DOHH2 (cell line): ENCODE measurements at regions not wholly inside any gene's neighbourhood (a gene's known extent, or its start where the extent isn't known, plus 50 kb on each side); places are given as distances from the start of the nearest gene placed in this dataset.

ENCODE experiments used
- H3F3A ChIP-seq: fragments of 200-600 bp; sonication (generic), shearing (Covaris generic); 2 replicates; pipeline ENCODE4 v1.6.0; 2016; ENCODE audit warnings: antibody characterized with exemption, mild to moderate bottlenecking; ENCODE audit not compliant: control insufficient read depth, insufficient read depth
- H3K27ac ChIP-seq: fragments of 200-600 bp; sonication (generic); 2 replicates; pipeline ENCODE4 v1.5.1; 2014; ENCODE audit warnings: low read depth, mild to moderate bottlenecking, low read length, moderate library complexity
- H3K27me3 ChIP-seq: fragments of 200-600 bp; sonication (generic); 2 replicates; pipeline ENCODE4 v1.6.1; 2014; ENCODE audit warnings: mild to moderate bottlenecking, low read length, mixed read lengths; ENCODE audit not compliant: control insufficient read depth
- H3K36me3 ChIP-seq: fragments of 200-600 bp; sonication (generic); 2 replicates; pipeline ENCODE4 v1.6.1; 2014; ENCODE audit warnings: mild to moderate bottlenecking, low read length, moderate library complexity, mixed read lengths; ENCODE audit not compliant: control insufficient read depth
- H3K4me1 ChIP-seq: fragments of 200-600 bp; sonication (generic); 2 replicates; pipeline ENCODE4 v1.6.1; 2014; ENCODE audit warnings: mild to moderate bottlenecking, low read length, mixed read lengths; ENCODE audit not compliant: control insufficient read depth
- H3K4me2 ChIP-seq: fragments of 200-600 bp; sonication (generic); 2 replicates; pipeline ENCODE4 v1.6.0; 2014; ENCODE audit warnings: mild to moderate bottlenecking, low read length, moderate library complexity
- H3K4me3 ChIP-seq: fragments of 200-600 bp; sonication (generic); 2 replicates; pipeline ENCODE4 v1.5.1; 2014; ENCODE audit warnings: mild to moderate bottlenecking, low read length, mixed read lengths
- H3K79me2 ChIP-seq: fragments of 200-600 bp; sonication (generic); 2 replicates; pipeline ENCODE4 v1.6.1; 2014; ENCODE audit warnings: mild to moderate bottlenecking, low read length, mixed read lengths; ENCODE audit not compliant: control insufficient read depth
- H3K9me2 ChIP-seq: fragments of 200-600 bp; sonication (generic); replicated peaks from 2 replicates; pipeline ENCODE4 v1.6.1; 2014; ENCODE audit warnings: mild to moderate bottlenecking, low read length, mixed read lengths; ENCODE audit not compliant: control insufficient read depth
- H3K9me3 ChIP-seq: fragments of 200-600 bp; sonication (generic); 2 replicates; pipeline ENCODE4 v1.6.1; 2014; ENCODE audit warnings: antibody characterized with exemption, low read length, mixed read lengths; ENCODE audit not compliant: control insufficient read depth, insufficient read depth
- H4K20me1 ChIP-seq: fragments of 200-600 bp; sonication (generic); 2 replicates; pipeline ENCODE4 v1.6.0; 2014; ENCODE audit warnings: low read depth, mild to moderate bottlenecking, antibody characterized with exemption, low read length, moderate library complexity; ENCODE audit not compliant: control insufficient read depth, insufficient read depth
- EZH2phosphoT487 ChIP-seq: fragments of 200-600 bp; sonication (generic); IDR thresholded peaks from 2 replicates; pipeline ENCODE4 v1.6.1; 2017; ENCODE audit warnings: borderline replicate concordance, mild to moderate bottlenecking, antibody characterized with exemption, low read length, moderate library complexity, mixed read lengths
- TF ChIP-seq, protein P1 (sequence below): fragments of 200-600 bp; sonication (generic); IDR thresholded peaks from one replicate; pipeline ENCODE4 v1.5.1; 2014; ENCODE audit warnings: antibody characterized with exemption, mild to moderate bottlenecking, low read depth, low read length; ENCODE audit not compliant: poor library complexity, severe bottlenecking

DNA sequence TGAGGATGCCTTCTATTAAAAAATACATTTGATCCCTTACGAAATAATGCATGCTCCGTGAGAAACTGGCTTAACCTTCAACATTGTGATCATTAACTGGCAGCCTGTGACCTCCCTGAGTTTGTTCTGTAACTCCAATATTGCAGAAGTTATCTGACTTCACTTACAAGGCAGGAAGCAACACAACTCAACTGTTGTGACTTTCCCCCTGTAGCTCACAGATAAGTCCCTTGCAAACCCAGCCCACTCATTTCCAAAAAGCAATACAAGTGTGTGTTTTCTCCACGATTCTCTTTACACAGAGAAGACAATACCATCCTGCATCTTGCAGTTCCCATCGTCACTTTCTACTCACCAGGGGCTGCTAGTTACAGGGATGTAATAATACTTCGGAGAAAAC lies 304.7 kb upstream of the TMEM132C start:
- H3K79me2 ChIP-seq = no peaks in the 10 kb centered on the region
- no peaks in the 10 kb centered on the region for H3K4me1 ChIP-seq
- H3K4me2 ChIP-seq = no peak overlapping the region
- no peaks in the 10 kb centered on the region for H3K9me3 ChIP-seq
- no peaks in the 10 kb centered on the region for H3K36me3 ChIP-seq
- H4K20me1 ChIP-seq = no peaks in the 10 kb centered on the region
- H3K9me2 ChIP-seq = no peaks in the 10 kb centered on the region
- H3K4me3 ChIP-seq = no peak overlapping the region
- no peaks in the 10 kb centered on the region for H3F3A ChIP-seq
- H3K27me3 ChIP-seq = no peaks in the 10 kb centered on the region
- H3K27ac ChIP-seq = no peak overlapping the region
- TF ChIP-seq, protein P1, sequence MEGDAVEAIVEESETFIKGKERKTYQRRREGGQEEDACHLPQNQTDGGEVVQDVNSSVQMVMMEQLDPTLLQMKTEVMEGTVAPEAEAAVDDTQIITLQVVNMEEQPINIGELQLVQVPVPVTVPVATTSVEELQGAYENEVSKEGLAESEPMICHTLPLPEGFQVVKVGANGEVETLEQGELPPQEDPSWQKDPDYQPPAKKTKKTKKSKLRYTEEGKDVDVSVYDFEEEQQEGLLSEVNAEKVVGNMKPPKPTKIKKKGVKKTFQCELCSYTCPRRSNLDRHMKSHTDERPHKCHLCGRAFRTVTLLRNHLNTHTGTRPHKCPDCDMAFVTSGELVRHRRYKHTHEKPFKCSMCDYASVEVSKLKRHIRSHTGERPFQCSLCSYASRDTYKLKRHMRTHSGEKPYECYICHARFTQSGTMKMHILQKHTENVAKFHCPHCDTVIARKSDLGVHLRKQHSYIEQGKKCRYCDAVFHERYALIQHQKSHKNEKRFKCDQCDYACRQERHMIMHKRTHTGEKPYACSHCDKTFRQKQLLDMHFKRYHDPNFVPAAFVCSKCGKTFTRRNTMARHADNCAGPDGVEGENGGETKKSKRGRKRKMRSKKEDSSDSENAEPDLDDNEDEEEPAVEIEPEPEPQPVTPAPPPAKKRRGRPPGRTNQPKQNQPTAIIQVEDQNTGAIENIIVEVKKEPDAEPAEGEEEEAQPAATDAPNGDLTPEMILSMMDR = no peak
- TF ChIP-seq EZH2phosphoT487 = no peak

DNA sequence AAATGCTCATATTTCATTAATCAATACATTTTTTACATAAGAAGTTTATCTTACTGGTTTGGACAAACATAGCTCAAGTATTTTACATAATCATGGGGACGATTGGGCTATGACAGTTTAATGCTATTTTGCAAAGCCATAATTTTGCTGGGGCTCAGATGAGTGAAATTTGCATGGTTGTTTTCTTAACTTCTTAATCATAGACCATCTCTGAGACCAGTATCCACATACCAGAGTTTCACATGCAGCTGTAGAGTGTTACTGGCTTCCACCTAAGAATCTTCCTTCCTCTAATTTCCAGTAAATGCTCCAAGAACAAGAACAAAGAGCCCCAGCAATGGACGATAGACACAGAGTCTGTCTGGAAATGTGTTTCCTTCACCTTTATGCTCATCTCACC lies 303.0 kb upstream of the TMEM132C start:
- Histone ChIP-seq H4K20me1 (no peaks in the 10 kb centered on the region), H3K36me3 (no peaks in the 10 kb centered on the region), H3K79me2 (no peaks in the 10 kb centered on the region), H3K4me3 (no peak overlapping the region), H3K27ac (no peak overlapping the region), H3K4me2 (no peak overlapping the region), H3K4me1 (no peaks in the 10 kb centered on the region), H3F3A (no peaks in the 10 kb centered on the region), H3K27me3 (no peaks in the 10 kb centered on the region), H3K9me2 (no peaks in the 10 kb centered on the region), H3K9me3 (no peaks in the 10 kb centered on the region)
- TF ChIP-seq, protein P1 = no peak
- no peak for TF ChIP-seq EZH2phosphoT487

DNA sequence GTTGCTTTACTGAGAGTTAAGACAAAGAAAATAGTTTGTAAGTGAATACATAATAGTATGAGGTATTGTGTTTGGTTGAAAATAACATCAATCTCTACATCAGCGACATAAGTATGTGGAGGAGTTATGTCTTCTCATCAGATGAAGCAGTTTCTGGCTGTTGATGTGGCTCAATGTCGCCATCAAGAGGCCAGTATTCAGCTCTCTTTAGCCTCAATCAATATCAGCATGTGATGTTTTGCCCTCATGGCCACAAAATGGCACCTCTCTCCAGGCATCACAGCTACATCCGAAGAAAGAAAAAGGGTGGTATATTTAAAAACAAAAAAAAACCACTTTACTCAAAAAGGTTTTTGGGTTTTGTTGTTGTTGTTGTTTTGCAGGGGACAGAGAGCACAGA lies 302.3 kb upstream of the TMEM132C start:
- Histone ChIP-seq H3K4me3 (no peak overlapping the region), H3K9me3 (no peaks in the 10 kb centered on the region), H3K27ac (no peak overlapping the region), H3K4me1 (no peaks in the 10 kb centered on the region), H4K20me1 (no peaks in the 10 kb centered on the region), H3K4me2 (no peak overlapping the region), H3K36me3 (no peaks in the 10 kb centered on the region), H3K79me2 (no peaks in the 10 kb centered on the region), H3K9me2 (no peaks in the 10 kb centered on the region), H3F3A (no peaks in the 10 kb centered on the region), H3K27me3 (no peaks in the 10 kb centered on the region)
- no peak for TF ChIP-seq EZH2phosphoT487
- TF ChIP-seq, protein P1 = peak; percentile 31

DNA sequence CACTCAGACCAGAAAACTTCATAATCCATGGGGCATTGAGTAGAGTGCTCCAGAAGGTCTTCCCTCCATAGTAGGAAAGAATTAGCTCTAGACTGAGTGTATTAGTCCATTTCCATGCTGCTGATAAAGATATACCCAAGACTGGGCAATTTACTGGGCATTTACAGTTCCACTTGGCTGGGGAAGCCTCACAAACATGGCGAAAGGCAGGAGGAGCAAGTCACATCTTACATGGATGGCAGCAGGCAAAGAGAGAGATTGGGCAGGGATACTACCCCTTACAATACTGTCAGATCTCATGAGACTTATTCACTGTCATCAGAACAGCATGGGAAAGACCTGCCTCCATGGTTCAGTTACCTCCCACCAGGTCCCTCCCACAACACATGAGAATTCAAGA lies 300.6 kb upstream of the TMEM132C start:
- Histone ChIP-seq H3K9me3 (no peaks in the 10 kb centered on the region), H3K4me3 (no peak overlapping the region), H3K36me3 (no peaks in the 10 kb centered on the region), H3K4me2 (no peak overlapping the region), H3F3A (no peaks in the 10 kb centered on the region), H3K27ac (no peak overlapping the region), H4K20me1 (no peaks in the 10 kb centered on the region), H3K4me1 (no peaks in the 10 kb centered on the region), H3K27me3 (no peaks in the 10 kb centered on the region), H3K79me2 (no peaks in the 10 kb centered on the region), H3K9me2 (no peaks in the 10 kb centered on the region)
- TF ChIP-seq, protein P1 = no peak
- no peak for TF ChIP-seq EZH2phosphoT487
